Effector memory CD8-positive, alpha-beta T cell (primary cell): ENCODE measurements at regions not wholly inside any gene's neighbourhood (a gene's known extent, or its start where the extent isn't known, plus 50 kb on each side); places are given as distances from the start of the nearest gene placed in this dataset.
"Not testable (repeated sequence)": the region's sequence is repeated elsewhere in the genome, so short reads cannot be mapped to it uniquely, and the experiment has no call there.

Experiments
- ATAC-seq: fragments of 150-1000 bp; cut with Tn5 transposase; replicated peaks from 2 replicates; pipeline ENCODE4 v1.10.0; 2021; ENCODE audit warnings: mild to moderate bottlenecking, moderate library complexity
- DNase-seq, 3 experiments: peaks; one replicate each; pipeline ENCODE4 v3.0.0; 2021
- H3K27ac Mint-ChIP-seq, 2 donors: one replicate each; pipeline ENCODE4 v1.8.0; 2022; ENCODE audit warnings: mild to moderate bottlenecking in 2 of 2, mixed read lengths in 2 of 2, moderate library complexity in 2 of 2
- H3K27me3 Mint-ChIP-seq, 2 donors: one replicate each; pipeline ENCODE4 v1.8.0; 2022; ENCODE audit warnings: mixed read lengths in 2 of 2
- H3K36me3 Mint-ChIP-seq: one replicate; pipeline ENCODE4 v1.8.0; 2022; ENCODE audit warnings: mild to moderate bottlenecking, moderate library complexity, mixed read lengths; ENCODE audit not compliant: insufficient read depth
- H3K4me1 Mint-ChIP-seq, 2 donors: one replicate each; pipeline ENCODE4 v1.8.0; 2022; ENCODE audit warnings: low read depth in 2 of 2, mixed read lengths in 2 of 2
- H3K4me3 Mint-ChIP-seq, 2 donors: one replicate each; pipeline ENCODE4 v1.8.0; 2022; ENCODE audit warnings: mild to moderate bottlenecking in 2 of 2, mixed read lengths in 2 of 2, moderate library complexity in 2 of 2
- H3K9me3 Mint-ChIP-seq, 2 donors: one replicate each; pipeline ENCODE4 v1.8.0; 2022; ENCODE audit warnings: mixed read lengths in 2 of 2

DNA sequence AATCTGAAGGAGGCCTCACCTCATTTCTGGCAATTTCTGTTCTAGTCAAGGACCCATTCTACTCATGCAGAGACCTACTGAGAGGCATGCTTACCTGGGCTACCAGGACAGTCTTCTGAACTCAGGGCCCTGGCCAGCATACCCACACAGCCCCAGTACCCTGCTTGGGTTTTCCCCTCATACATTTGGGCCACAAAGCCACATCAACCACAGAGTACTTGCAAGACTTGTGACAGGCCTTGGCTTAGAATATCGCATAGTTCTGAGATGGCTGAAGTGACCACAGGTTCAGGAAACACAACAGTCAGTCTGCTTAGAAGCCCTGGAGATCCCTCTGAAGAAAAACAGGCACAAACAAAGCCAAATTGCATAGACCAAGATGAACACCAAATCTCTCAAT, 758.8 kb upstream of the CDH9 start:
- H3K27me3 Mint-ChIP-seq = no peaks in the 10 kb centered on the region
- ATAC-seq (no peak), DNase-seq (no peak)

DNA sequence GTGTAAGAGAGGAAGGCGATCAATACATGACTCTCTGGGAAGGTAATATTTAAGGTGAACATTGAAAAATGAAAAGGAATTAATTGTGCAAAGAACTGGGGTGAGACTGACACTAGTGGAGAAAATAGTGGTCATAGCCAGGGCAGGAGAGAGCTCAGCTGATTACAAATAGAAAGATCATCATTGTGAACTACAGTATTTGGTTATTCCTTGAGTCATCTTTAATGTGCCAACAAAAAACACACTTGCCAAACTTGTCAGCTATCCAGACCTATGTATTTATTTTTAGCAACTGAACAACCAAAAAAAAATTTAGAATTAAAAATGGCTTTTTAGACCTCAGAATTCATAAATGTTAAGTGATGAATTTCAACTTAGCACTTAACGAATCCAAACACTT, 749.8 kb upstream of the CDH9 start:
- no peak overlapping the region for H3K4me3 Mint-ChIP-seq
- no peaks in the 10 kb centered on the region for H3K4me1 Mint-ChIP-seq
- ATAC-seq (no peak), DNase-seq (no peak)
- peaks cover 6 to 9% of the 10 kb centered on the region in 2 donors for H3K9me3 Mint-ChIP-seq
- no peak overlapping the region for H3K27ac Mint-ChIP-seq
- H3K36me3 Mint-ChIP-seq = peaks cover 2% of the 10 kb centered on the region
- no peaks in the 10 kb centered on the region for H3K27me3 Mint-ChIP-seq

More for the DNA sequence above, 758.8 kb upstream of the CDH9 start:
- no peak overlapping the region for H3K27ac Mint-ChIP-seq
- peaks cover under 1 to 22% of the 10 kb centered on the region in 2 donors for H3K9me3 Mint-ChIP-seq
- peaks cover 2% of the 10 kb centered on the region for H3K36me3 Mint-ChIP-seq
- H3K4me1 Mint-ChIP-seq = no peaks in the 10 kb centered on the region
- H3K4me3 Mint-ChIP-seq = no peak overlapping the region

DNA sequence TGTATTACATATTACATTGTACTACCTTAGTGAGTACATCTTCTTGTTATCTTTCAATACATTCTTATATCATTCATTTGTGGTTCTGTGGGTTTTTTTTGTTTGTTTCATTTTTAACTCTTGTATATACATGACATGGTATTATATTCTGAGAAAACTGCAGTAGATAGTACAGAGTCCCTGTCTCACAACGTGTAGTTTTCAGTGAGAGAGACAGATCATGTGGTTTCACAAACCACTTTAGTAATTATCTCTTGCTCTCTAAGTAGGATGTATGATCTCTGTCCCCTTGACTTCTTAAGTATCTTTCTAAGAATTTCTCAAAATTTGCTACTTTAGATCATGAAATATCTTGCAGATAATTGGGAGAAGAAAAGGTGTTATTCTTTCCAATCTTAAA, 745.9 kb upstream of the CDH9 start:
- no peaks in the 10 kb centered on the region for H3K27me3 Mint-ChIP-seq
- DNase-seq (no peak), ATAC-seq (no peak)
- no peak overlapping the region for H3K4me3 Mint-ChIP-seq
- no peaks in the 10 kb centered on the region for H3K4me1 Mint-ChIP-seq
- H3K9me3 Mint-ChIP-seq = peaks cover 0 to 9% of the 10 kb centered on the region in 2 donors
- no peaks in the 10 kb centered on the region for H3K36me3 Mint-ChIP-seq
- H3K27ac Mint-ChIP-seq = no peak overlapping the region

DNA sequence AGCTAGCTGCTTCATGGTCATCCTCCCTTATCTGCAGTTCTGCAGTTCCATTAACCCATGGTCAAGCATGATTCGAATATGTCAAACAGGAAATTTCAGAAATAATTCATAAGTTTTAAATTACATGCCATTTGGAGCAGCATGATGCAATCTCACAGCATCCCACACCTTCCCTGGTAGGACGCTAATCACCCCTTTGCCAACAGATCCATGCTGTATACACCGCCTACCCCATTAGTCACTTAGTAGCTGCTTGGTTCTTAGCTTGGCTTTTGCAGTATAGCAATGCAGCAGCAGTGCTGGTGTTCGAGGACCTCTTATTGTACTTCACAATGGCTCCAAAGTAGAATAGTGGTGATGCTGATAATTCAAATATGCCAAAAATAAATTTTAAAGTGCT, 739.7 kb upstream of the CDH9 start:
- Mint-ChIP-seq H3K27ac (no peak overlapping the region), H3K4me3 (no peak overlapping the region), H3K4me1 (no peaks in the 10 kb centered on the region), H3K27me3 (no peaks in the 10 kb centered on the region), H3K36me3 (no peaks in the 10 kb centered on the region), H3K9me3 (peaks cover 9 to 10% of the 10 kb centered on the region in 2 donors)
- ATAC-seq (no peak), DNase-seq (no peak)

DNA sequence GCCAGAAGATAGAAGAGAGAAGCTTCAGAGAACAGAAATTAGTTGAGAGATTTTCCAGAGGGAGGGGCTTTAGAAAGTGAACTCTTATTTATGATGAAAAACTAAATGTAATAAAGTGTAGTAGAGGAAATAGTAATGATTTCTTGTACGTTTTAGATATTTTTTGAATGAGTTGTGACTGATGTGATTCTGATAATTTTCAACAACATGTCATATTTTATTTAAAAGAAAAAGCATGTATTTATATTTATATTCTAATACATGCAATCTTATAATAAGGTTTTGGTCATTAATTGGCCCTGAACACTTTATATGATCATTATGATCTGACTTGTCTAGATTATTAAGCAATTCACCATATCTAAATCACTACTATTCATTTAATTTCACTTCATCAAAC, 735.2 kb upstream of the CDH9 start:
- Mint-ChIP-seq H3K9me3 (peaks cover 10 to 16% of the 10 kb centered on the region in 2 donors), H3K4me3 (no peak overlapping the region), H3K27me3 (no peaks in the 10 kb centered on the region), H3K4me1 (no peaks in the 10 kb centered on the region), H3K36me3 (no peaks in the 10 kb centered on the region), H3K27ac (no peak overlapping the region)
- DNase-seq (no peak), ATAC-seq (no peak)

- Mint-ChIP-seq H3K4me1 (no peaks in the 10 kb centered on the region), H3K36me3 (no peaks in the 10 kb centered on the region), H3K9me3 (peaks cover 10 to 16% of the 10 kb centered on the region in 2 donors), H3K4me3 (no peak overlapping the region), H3K27ac (no peak overlapping the region), H3K27me3 (no peaks in the 10 kb centered on the region)
- no peak for DNase-seq
- ATAC-seq = no peak
Observed at GRCh38 chr5:27773166-27773565, 734.8 kb upstream of the CDH9 start.

DNA sequence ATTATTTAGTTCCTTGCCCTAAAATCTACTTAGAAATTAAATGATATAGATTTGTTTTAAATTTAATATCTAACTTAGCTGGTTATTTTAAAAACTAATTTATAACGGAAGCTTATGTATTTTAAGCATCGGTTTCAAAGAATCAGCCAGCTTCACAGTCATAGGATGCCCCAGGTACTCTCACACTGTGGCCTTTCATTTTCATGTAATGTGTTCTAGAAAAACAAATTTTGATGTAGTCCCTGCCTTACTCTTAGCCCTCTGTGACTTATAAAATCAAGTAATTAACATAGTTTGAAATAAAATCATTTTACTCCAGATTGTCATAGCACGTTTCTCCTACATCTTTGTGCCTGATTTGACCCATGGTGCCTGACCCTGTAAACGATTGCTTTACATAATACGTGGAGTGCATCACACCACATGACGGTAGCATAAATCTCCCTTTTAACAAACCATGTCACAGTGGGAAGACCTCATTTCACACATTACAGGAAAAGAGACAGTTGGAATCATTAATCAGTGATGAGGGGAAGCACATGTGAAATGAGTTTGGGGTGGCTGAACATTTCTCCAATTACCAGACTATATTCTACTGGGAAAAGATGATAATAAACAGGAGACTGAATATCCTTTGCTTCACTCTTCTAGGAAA, 731.5 kb upstream of the CDH9 start:
- Mint-ChIP-seq H3K4me1 (no peaks in the 10 kb centered on the region), H3K27ac (no peak overlapping the region), H3K36me3 (no peaks in the 10 kb centered on the region), H3K4me3 (no peak overlapping the region), H3K27me3 (no peaks in the 10 kb centered on the region), H3K9me3 (peaks cover 16% of the 10 kb centered on the region in 2 donors)
- DNase-seq (no peak), ATAC-seq (no peak)

DNA sequence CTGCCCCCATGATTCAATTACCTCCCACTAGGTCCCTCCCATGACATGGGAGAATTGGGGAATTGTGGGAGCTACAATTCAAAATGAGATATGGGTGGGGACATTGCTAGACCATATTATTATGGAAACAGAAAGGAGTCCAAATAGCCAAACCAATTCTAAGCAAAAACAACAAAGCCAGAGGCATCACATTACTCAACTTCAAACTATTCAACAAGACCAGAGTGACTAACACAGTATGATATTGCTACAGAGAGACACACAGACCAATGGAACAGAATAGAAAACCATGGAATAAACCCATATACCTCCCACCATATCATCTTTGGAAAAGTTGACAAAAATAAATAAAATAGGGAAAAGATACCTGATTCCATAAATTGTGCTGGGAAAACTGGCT, 710.5 kb upstream of the CDH9 start:
- no peaks in the 10 kb centered on the region for H3K36me3 Mint-ChIP-seq
- no peaks in the 10 kb centered on the region for H3K4me1 Mint-ChIP-seq
- no peaks in the 10 kb centered on the region for H3K27me3 Mint-ChIP-seq
- no peak for ATAC-seq
- peaks cover 7 to 16% of the 10 kb centered on the region in 2 donors for H3K9me3 Mint-ChIP-seq
- H3K27ac Mint-ChIP-seq = no peak overlapping the region
- no peak overlapping the region for H3K4me3 Mint-ChIP-seq
- no peak for DNase-seq

GRCh38 chr5:27743383-27743979, 705.1 kb upstream of the CDH9 start:
- not testable (repeated sequence) for ATAC-seq, H3K4me3 Mint-ChIP-seq

DNA sequence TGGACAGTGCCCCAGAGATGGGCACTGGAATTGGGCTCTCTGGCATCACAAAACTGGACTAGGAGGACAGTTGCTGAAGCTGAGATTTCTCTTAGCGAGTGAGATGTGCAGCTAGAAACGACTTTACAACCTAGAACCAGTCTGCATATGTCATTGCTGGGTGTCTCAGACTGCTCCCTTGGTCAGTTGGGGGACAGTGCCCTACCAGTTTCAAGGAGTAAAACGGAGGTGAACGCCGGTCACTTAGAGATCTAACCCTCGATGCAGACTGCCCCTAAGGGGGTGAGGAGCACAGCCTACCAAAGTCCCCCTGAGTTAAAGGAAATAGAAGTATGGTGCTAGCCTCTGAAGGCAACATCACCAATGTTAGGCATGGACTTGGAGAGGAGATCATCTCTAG, 704.4 kb upstream of the CDH9 start:
- no peak overlapping the region for H3K4me3 Mint-ChIP-seq
- ATAC-seq (no peak), DNase-seq (no peak)
- H3K27me3 Mint-ChIP-seq = no peaks in the 10 kb centered on the region
- no peaks in the 10 kb centered on the region for H3K4me1 Mint-ChIP-seq
- H3K9me3 Mint-ChIP-seq = peaks cover 6 to 16% of the 10 kb centered on the region in 2 donors
- H3K36me3 Mint-ChIP-seq = no peaks in the 10 kb centered on the region
- H3K27ac Mint-ChIP-seq = no peak overlapping the region

More at GRCh38 chr5:27743383-27743979, 705.1 kb upstream of the CDH9 start:
- DNase-seq, H3K27me3 Mint-ChIP-seq, H3K4me1 Mint-ChIP-seq, H3K27ac Mint-ChIP-seq, H3K36me3 Mint-ChIP-seq: not testable (repeated sequence)
- peaks cover 6 to 16% of the 10 kb centered on the region in 2 donors for H3K9me3 Mint-ChIP-seq

DNA sequence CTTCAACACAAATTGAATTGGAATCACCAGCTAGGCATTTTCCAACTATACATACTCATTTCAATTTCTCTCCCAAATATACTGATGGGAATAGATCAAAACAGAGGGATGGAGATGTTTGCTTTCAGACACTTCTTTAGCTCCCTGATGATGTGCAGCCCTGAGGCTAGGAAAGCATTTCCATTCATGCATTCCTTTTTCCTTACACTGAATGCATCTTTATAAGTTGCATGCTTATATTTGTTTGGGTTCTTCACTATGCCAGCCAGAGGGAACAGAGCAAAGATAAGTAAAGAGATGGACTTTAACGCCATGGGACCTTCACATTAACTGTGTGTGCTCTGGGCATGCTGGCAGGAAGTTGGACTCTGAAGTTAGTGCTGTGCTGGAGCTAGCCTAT, 696.5 kb upstream of the CDH9 start:
- H3K9me3 Mint-ChIP-seq = peaks cover 0 to 4% of the 10 kb centered on the region in 2 donors
- no peaks in the 10 kb centered on the region for H3K4me1 Mint-ChIP-seq
- ATAC-seq (no peak), DNase-seq (no peak)
- H3K27me3 Mint-ChIP-seq = no peaks in the 10 kb centered on the region
- H3K27ac Mint-ChIP-seq = no peak overlapping the region
- H3K36me3 Mint-ChIP-seq = no peaks in the 10 kb centered on the region
- H3K4me3 Mint-ChIP-seq = no peak overlapping the region

GRCh38 chr5:27733237-27733636, 694.9 kb upstream of the CDH9 start:
- Mint-ChIP-seq H3K27me3 (no peaks in the 10 kb centered on the region), H3K4me3 (no peak overlapping the region), H3K4me1 (no peaks in the 10 kb centered on the region), H3K36me3 (no peaks in the 10 kb centered on the region), H3K9me3 (peaks cover 0 to 4% of the 10 kb centered on the region in 2 donors), H3K27ac (no peak overlapping the region)
- no peak for DNase-seq
- ATAC-seq = no peak

GRCh38 chr5:27727254-27727653, 688.9 kb upstream of the CDH9 start:
- no peaks in the 10 kb centered on the region for H3K27me3 Mint-ChIP-seq
- H3K27ac Mint-ChIP-seq = no peak overlapping the region
- H3K4me1 Mint-ChIP-seq = no peaks in the 10 kb centered on the region
- ATAC-seq (no peak), DNase-seq (no peak)
- no peaks in the 10 kb centered on the region for H3K36me3 Mint-ChIP-seq
- H3K4me3 Mint-ChIP-seq = no peak overlapping the region
- peaks cover 6 to 8% of the 10 kb centered on the region in 2 donors for H3K9me3 Mint-ChIP-seq

DNA sequence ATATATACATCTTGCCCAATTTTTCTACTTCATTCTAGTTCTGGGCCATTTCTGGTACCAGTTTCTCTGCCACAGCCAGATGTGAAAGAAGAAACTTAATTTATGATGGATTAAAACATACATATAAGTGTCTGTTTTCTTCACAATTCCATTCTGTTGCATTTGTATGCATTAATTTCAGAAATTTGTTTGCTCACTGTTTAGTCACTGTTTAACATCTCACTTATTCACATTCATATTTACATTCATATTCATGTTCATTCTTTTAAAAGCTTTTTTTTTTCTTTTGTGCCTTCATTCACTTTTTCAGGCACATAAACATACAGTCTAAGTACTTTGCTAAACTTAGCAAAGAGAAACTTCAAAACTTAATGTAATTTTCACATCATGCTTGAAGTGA, 684.0 kb upstream of the CDH9 start:
- Mint-ChIP-seq H3K27ac (no peak overlapping the region), H3K9me3 (peaks cover 5% of the 10 kb centered on the region in 2 donors), H3K4me1 (no peaks in the 10 kb centered on the region), H3K27me3 (no peaks in the 10 kb centered on the region), H3K4me3 (no peak overlapping the region), H3K36me3 (no peaks in the 10 kb centered on the region)
- DNase-seq = no peak
- ATAC-seq = no peak
